Activated CD4-positive, alpha-beta memory T cell treated with anti-CD3 and anti-CD28 coated beads for 36 hours (primary cell): ENCODE measurements at regions not wholly inside any gene's neighbourhood (a gene's known extent, or its start where the extent isn't known, plus 50 kb on each side); places are given as distances from the start of the nearest gene placed in this dataset.

Experiments
- CTCF ChIA-PET: fragments of 350-600 bp; sonication (Branson Sonifier 250); formaldehyde crosslinking; loops from one replicate; lab custom pipeline; 2021; ENCODE audit warnings: antibody characterized with exemption, inconsistent platforms; lab: Charles Lee
- POLR2A ChIA-PET: fragments of 350-600 bp; sonication (Branson Sonifier 250); formaldehyde crosslinking; loops from one replicate; lab custom pipeline; 2021; ENCODE audit warnings: antibody characterized with exemption; lab: Charles Lee
- DNase-seq: peaks from one replicate; pipeline ENCODE4 v3.0.0-alpha.2; 2020
- H3K27ac Mint-ChIP-seq: one replicate; pipeline ENCODE4 v1.8.0; 2021; ENCODE audit warnings: mixed read lengths
- H3K27me3 Mint-ChIP-seq: one replicate; pipeline ENCODE4 v1.8.0; 2021; ENCODE audit warnings: mixed read lengths
- H3K36me3 Mint-ChIP-seq: one replicate; pipeline ENCODE4 v1.8.0; 2021; ENCODE audit warnings: mixed read lengths
- H3K4me1 Mint-ChIP-seq: one replicate; pipeline ENCODE4 v1.8.0; 2021; ENCODE audit warnings: low read depth, mixed read lengths
- H3K4me3 Mint-ChIP-seq: one replicate; pipeline ENCODE4 v1.8.0; 2021; ENCODE audit warnings: mild to moderate bottlenecking, mixed read lengths
- H3K9me3 Mint-ChIP-seq: one replicate; pipeline ENCODE4 v1.8.0; 2021; ENCODE audit warnings: mixed read lengths
- intact Hi-C: fragments of 100-400 bp; cut with micrococcal nuclease; formaldehyde crosslinking; loops from one replicate; pipeline ENCODE4 v1.15.1; 2023

- no peak overlapping the region for H3K4me3 Mint-ChIP-seq
- no peak overlapping the region for H3K27ac Mint-ChIP-seq
- DNase-seq = no peak
- intact Hi-C loops = no loop called here
- no peaks in the 10 kb centered on the region for H3K4me1 Mint-ChIP-seq
- H3K36me3 Mint-ChIP-seq = no peaks in the 10 kb centered on the region
- no peaks in the 10 kb centered on the region for H3K27me3 Mint-ChIP-seq
- ChIA-PET CTCF (no interaction called here), POLR2A (no interaction called here)
- H3K9me3 Mint-ChIP-seq = no peaks in the 10 kb centered on the region
These were observed 52.0 kb upstream of the BMP2 start for GRCh38 chr20:6715401-6715941.

- ChIA-PET POLR2A (no interaction called here), CTCF (no interaction called here)
- no peak for DNase-seq
- Mint-ChIP-seq H3K36me3 (no peaks in the 10 kb centered on the region), H3K27ac (no peak overlapping the region), H3K4me3 (no peak overlapping the region), H3K4me1 (no peaks in the 10 kb centered on the region), H3K9me3 (no peaks in the 10 kb centered on the region), H3K27me3 (no peaks in the 10 kb centered on the region)
- intact Hi-C loops = no loop called here
These were observed 53.2 kb upstream of the BMP2 start for GRCh38 chr20:6714279-6714711.

- Mint-ChIP-seq H3K27ac (no peak overlapping the region), H3K27me3 (no peaks in the 10 kb centered on the region), H3K36me3 (no peaks in the 10 kb centered on the region), H3K4me3 (no peak overlapping the region), H3K9me3 (no peaks in the 10 kb centered on the region), H3K4me1 (no peaks in the 10 kb centered on the region)
- no peak for DNase-seq
- intact Hi-C loops = no loop called here
- CTCF ChIA-PET = no interaction called here
- POLR2A ChIA-PET = no interaction called here
These were observed 55.4 kb upstream of the BMP2 start for GRCh38 chr20:6711951-6712649.

GRCh38 chr20:6709910-6710595 lies 57.4 kb upstream of the BMP2 start:
- intact Hi-C loops = no loop called here
- CTCF ChIA-PET = no interaction called here

GRCh38 chr20:6708010-6708409 lies 59.5 kb upstream of the BMP2 start:
- ChIA-PET CTCF (no interaction called here), POLR2A (no interaction called here)
- intact Hi-C loops = no loop called here
- DNase-seq = no peak
- Mint-ChIP-seq H3K4me1 (no peaks in the 10 kb centered on the region), H3K27ac (no peak overlapping the region), H3K9me3 (no peaks in the 10 kb centered on the region), H3K36me3 (no peaks in the 10 kb centered on the region), H3K4me3 (no peak overlapping the region), H3K27me3 (no peaks in the 10 kb centered on the region)

More at GRCh38 chr20:6709910-6710595, 57.4 kb upstream of the BMP2 start:
- Mint-ChIP-seq H3K27me3 (no peaks in the 10 kb centered on the region), H3K4me1 (no peaks in the 10 kb centered on the region), H3K4me3 (no peak overlapping the region), H3K9me3 (no peaks in the 10 kb centered on the region), H3K27ac (no peak overlapping the region), H3K36me3 (no peaks in the 10 kb centered on the region)
- no peak for DNase-seq
- POLR2A ChIA-PET = no interaction called here

GRCh38 chr20:6707321-6707831 lies 60.1 kb upstream of the BMP2 start:
- no peaks in the 10 kb centered on the region for H3K9me3 Mint-ChIP-seq
- no peaks in the 10 kb centered on the region for H3K36me3 Mint-ChIP-seq
- no peak for DNase-seq
- POLR2A ChIA-PET = no interaction called here
- no peaks in the 10 kb centered on the region for H3K27me3 Mint-ChIP-seq
- CTCF ChIA-PET = no interaction called here
- no peak overlapping the region for H3K4me3 Mint-ChIP-seq
- intact Hi-C loops = no loop called here
- H3K4me1 Mint-ChIP-seq = no peaks in the 10 kb centered on the region
- no peak overlapping the region for H3K27ac Mint-ChIP-seq

GRCh38 chr20:6705926-6706548 lies 61.4 kb upstream of the BMP2 start:
- Mint-ChIP-seq H3K36me3 (no peaks in the 10 kb centered on the region), H3K4me1 (no peaks in the 10 kb centered on the region), H3K27me3 (no peaks in the 10 kb centered on the region), H3K4me3 (no peak overlapping the region), H3K27ac (no peak overlapping the region), H3K9me3 (no peaks in the 10 kb centered on the region)
- ChIA-PET CTCF (interaction anchor here (0.5 kb wide), 1 partner anchor 60 kb away, joined by 3 read pairs; no protein-coding TSS in a partner anchor), POLR2A (no interaction called here)
- DNase-seq = no peak
- intact Hi-C loops = no loop called here

GRCh38 chr20:6705106-6705766 lies 62.2 kb upstream of the BMP2 start:
- Mint-ChIP-seq H3K27me3 (no peaks in the 10 kb centered on the region), H3K4me3 (no peak overlapping the region), H3K27ac (no peak overlapping the region), H3K9me3 (no peaks in the 10 kb centered on the region), H3K36me3 (no peaks in the 10 kb centered on the region), H3K4me1 (no peaks in the 10 kb centered on the region)
- ChIA-PET CTCF (interaction anchor here (0.6 kb wide), 1 partner anchor 35 kb away, joined by 3 read pairs; no protein-coding TSS in a partner anchor), POLR2A (no interaction called here)
- DNase-seq = no peak
- intact Hi-C loops = no loop called here

GRCh38 chr20:6704132-6704861 lies 63.2 kb upstream of the BMP2 start:
- H3K9me3 Mint-ChIP-seq = no peaks in the 10 kb centered on the region
- POLR2A ChIA-PET = no interaction called here
- CTCF ChIA-PET = no interaction called here
- no peak overlapping the region for H3K27ac Mint-ChIP-seq
- intact Hi-C loops = no loop called here
- H3K4me1 Mint-ChIP-seq = no peaks in the 10 kb centered on the region
- H3K4me3 Mint-ChIP-seq = no peak overlapping the region
- DNase-seq = no peak
- no peaks in the 10 kb centered on the region for H3K27me3 Mint-ChIP-seq
- no peaks in the 10 kb centered on the region for H3K36me3 Mint-ChIP-seq

GRCh38 chr20:6703656-6704055 lies 63.8 kb upstream of the BMP2 start:
- no peaks in the 10 kb centered on the region for H3K9me3 Mint-ChIP-seq
- H3K36me3 Mint-ChIP-seq = no peaks in the 10 kb centered on the region
- no peaks in the 10 kb centered on the region for H3K4me1 Mint-ChIP-seq
- no peak for DNase-seq
- H3K27ac Mint-ChIP-seq = no peak overlapping the region
- no peaks in the 10 kb centered on the region for H3K27me3 Mint-ChIP-seq
- ChIA-PET POLR2A (no interaction called here), CTCF (no interaction called here)
- H3K4me3 Mint-ChIP-seq = no peak overlapping the region
- intact Hi-C loops = no loop called here

GRCh38 chr20:6703047-6703446 lies 64.4 kb upstream of the BMP2 start:
- no peaks in the 10 kb centered on the region for H3K4me1 Mint-ChIP-seq
- CTCF ChIA-PET = no interaction called here
- no peak for DNase-seq
- H3K27me3 Mint-ChIP-seq = no peaks in the 10 kb centered on the region
- no peak overlapping the region for H3K4me3 Mint-ChIP-seq
- no peak overlapping the region for H3K27ac Mint-ChIP-seq
- no peaks in the 10 kb centered on the region for H3K36me3 Mint-ChIP-seq
- intact Hi-C loops = no loop called here
- POLR2A ChIA-PET = no interaction called here
- no peaks in the 10 kb centered on the region for H3K9me3 Mint-ChIP-seq
